OCI-LY7 (cell line): ENCODE measurements at regions not wholly inside any gene's neighbourhood (a gene's known extent, or its start where the extent isn't known, plus 50 kb on each side); places are given as distances from the start of the nearest gene placed in this dataset.

ENCODE experiments used
- EZH2phosphoT487 ChIP-seq: fragments of 200-600 bp; sonication (generic); IDR thresholded peaks from 2 replicates; pipeline ENCODE4 v1.6.1; 2018; ENCODE audit warnings: low read depth, borderline replicate concordance, mild to moderate bottlenecking, mixed run types, antibody characterized with exemption, low read length, moderate library complexity, mixed read lengths
- TF ChIP-seq, protein P1 (sequence below): fragments of 200-600 bp; sonication (generic); conservative IDR thresholded peaks from 2 replicates; pipeline ENCODE4 v1.5.1; 2014; ENCODE audit warnings: mild to moderate bottlenecking, antibody characterized with exemption, low read length, moderate library complexity, mixed read lengths

DNA sequence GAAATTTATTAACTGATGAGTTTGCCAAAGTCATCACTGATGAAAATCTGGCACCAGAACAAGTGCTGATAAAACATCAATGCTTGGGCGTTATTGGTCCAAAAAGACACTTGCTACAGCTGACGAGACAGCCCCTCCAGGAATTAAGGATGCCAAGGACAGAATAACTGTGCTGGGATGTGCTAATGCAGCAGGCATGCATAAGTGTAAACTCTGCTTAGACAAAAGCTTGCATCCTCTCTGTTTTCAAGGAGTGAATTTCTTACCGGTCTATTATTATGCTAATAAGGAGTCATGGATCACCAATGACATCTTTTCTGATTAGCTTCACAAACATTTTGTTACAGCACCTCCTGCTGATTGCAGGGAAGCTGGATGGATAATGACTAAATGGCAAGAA, 402.0 kb downstream of the LTN1 start:
- TF ChIP-seq, protein P1, sequence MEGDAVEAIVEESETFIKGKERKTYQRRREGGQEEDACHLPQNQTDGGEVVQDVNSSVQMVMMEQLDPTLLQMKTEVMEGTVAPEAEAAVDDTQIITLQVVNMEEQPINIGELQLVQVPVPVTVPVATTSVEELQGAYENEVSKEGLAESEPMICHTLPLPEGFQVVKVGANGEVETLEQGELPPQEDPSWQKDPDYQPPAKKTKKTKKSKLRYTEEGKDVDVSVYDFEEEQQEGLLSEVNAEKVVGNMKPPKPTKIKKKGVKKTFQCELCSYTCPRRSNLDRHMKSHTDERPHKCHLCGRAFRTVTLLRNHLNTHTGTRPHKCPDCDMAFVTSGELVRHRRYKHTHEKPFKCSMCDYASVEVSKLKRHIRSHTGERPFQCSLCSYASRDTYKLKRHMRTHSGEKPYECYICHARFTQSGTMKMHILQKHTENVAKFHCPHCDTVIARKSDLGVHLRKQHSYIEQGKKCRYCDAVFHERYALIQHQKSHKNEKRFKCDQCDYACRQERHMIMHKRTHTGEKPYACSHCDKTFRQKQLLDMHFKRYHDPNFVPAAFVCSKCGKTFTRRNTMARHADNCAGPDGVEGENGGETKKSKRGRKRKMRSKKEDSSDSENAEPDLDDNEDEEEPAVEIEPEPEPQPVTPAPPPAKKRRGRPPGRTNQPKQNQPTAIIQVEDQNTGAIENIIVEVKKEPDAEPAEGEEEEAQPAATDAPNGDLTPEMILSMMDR: no peak
- TF ChIP-seq EZH2phosphoT487: no peak
